OCI-LY1 (cell line): ENCODE measurements at regions not wholly inside any gene's neighbourhood (a gene's known extent, or its start where the extent isn't known, plus 50 kb on each side); places are given as distances from the start of the nearest gene placed in this dataset.

Experiments
- H2AFZ ChIP-seq: fragments of 200-600 bp; sonication (generic), shearing (Covaris generic); 2 replicates; pipeline ENCODE4 v1.6.0; 2014; ENCODE audit warnings: antibody characterized with exemption, mild to moderate bottlenecking, low read length
- H3F3A ChIP-seq: fragments of 200-600 bp; sonication (generic), shearing (Covaris generic); 2 replicates; pipeline ENCODE4 v1.6.0; 2014; ENCODE audit warnings: mild to moderate bottlenecking, antibody characterized with exemption, low read length, moderate library complexity; ENCODE audit not compliant: insufficient read depth
- H3K27ac ChIP-seq: fragments of 200-600 bp; sonication (generic); 2 replicates; pipeline ENCODE4 v1.5.1; 2014; ENCODE audit warnings: low read length, mixed run types, mild to moderate bottlenecking, low read depth; ENCODE audit not compliant: poor library complexity, severe bottlenecking
- H3K27me3 ChIP-seq: fragments of 200-600 bp; sonication (generic); 2 replicates; pipeline ENCODE4 v1.6.0; 2014; ENCODE audit warnings: antibody characterized with exemption, mild to moderate bottlenecking, low read length, moderate library complexity; ENCODE audit not compliant: insufficient read depth
- H3K36me3 ChIP-seq: fragments of 200-600 bp; sonication (generic); 2 replicates; pipeline ENCODE4 v1.6.1; 2014; ENCODE audit warnings: mild to moderate bottlenecking, antibody characterized with exemption, low read length, moderate library complexity, mixed read lengths; ENCODE audit not compliant: insufficient read depth
- H3K4me1 ChIP-seq: fragments of 200-600 bp; sonication (generic); 2 replicates; pipeline ENCODE4 v1.5.1; 2014; ENCODE audit warnings: mild to moderate bottlenecking, low read length, moderate library complexity; ENCODE audit not compliant: insufficient read depth, severe bottlenecking
- H3K4me2 ChIP-seq: fragments of 200-600 bp; sonication (generic), shearing (Covaris generic); 2 replicates; pipeline ENCODE4 v1.6.1; 2014; ENCODE audit warnings: low read length
- H3K4me3 ChIP-seq: fragments of 200-600 bp; sonication (generic); 2 replicates; pipeline ENCODE4 v1.5.1; 2014; ENCODE audit warnings: low read length, low read depth, mild to moderate bottlenecking, mixed read lengths; ENCODE audit not compliant: poor library complexity, severe bottlenecking
- H3K79me2 ChIP-seq: fragments of 200-600 bp; shearing (Covaris generic); 2 replicates; pipeline ENCODE4 v1.6.1; 2016; ENCODE audit warnings: mixed run types, low read length, mixed read lengths; ENCODE audit not compliant: insufficient read depth
- H3K9ac ChIP-seq: fragments of 200-600 bp; sonication (generic), shearing (Covaris generic); 2 replicates; pipeline ENCODE4 v1.6.1; 2014; ENCODE audit warnings: mild to moderate bottlenecking, low read length, mixed read lengths
- H3K9me2 ChIP-seq: fragments of 200-600 bp; sonication (generic), shearing (Covaris generic); 2 replicates; pipeline ENCODE4 v1.6.1; 2014; ENCODE audit warnings: low read depth, mild to moderate bottlenecking, low read length, mixed read lengths
- H3K9me3 ChIP-seq: fragments of 200-600 bp; shearing (Covaris generic); 2 replicates; pipeline ENCODE4 v1.6.1; 2014; ENCODE audit warnings: low read length, mixed read lengths
- H4K20me1 ChIP-seq: fragments of 200-600 bp; sonication (generic), shearing (Covaris generic); 2 replicates; pipeline ENCODE4 v1.6.0; 2016; ENCODE audit warnings: mild to moderate bottlenecking, low read length; ENCODE audit not compliant: insufficient read depth
- CTCF ChIP-seq: fragments of 200-600 bp; sonication (generic), shearing (Covaris generic); IDR thresholded peaks from 2 replicates; pipeline ENCODE4 v1.5.1; 2017; ENCODE audit warnings: mild to moderate bottlenecking, antibody characterized with exemption, low read length, moderate library complexity, mixed read lengths
- EZH2 ChIP-seq: fragments of 200-600 bp; sonication (generic), shearing (Covaris generic); IDR thresholded peaks from 2 replicates; pipeline ENCODE4 v1.8.0; 2017; ENCODE audit warnings: borderline replicate concordance, mixed run types, mild to moderate bottlenecking, antibody characterized with exemption, low read length, moderate library complexity, mixed read lengths

DNA sequence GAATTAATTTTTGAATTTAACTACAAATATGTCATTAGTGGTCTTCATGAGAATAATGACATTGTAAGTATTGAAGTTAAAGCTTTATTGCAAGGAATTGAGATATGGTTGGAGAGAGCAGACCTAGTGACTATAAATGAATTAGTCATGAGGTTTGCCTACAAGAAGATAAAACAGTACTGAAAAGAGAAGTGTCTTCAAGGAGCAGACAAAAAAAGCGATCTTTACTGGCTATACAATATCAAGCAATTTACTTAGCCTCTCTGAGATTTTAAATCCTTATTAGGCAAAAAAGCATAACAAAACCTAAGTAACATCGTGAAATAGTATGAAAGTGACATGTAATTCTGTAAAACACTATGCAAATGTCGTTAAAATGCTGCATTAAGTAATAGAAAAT lies 435.1 kb upstream of the PCDH20 start:
- Histone ChIP-seq H2AFZ (no peak overlapping the region), H3K27me3 (no peaks in the 10 kb centered on the region), H3K79me2 (no peaks in the 10 kb centered on the region), H3K4me1 (no peaks in the 10 kb centered on the region), H3K4me3 (no peak overlapping the region), H3K27ac (no peak overlapping the region), H3K4me2 (no peak overlapping the region), H3F3A (no peaks in the 10 kb centered on the region), H3K9me2 (no peaks in the 10 kb centered on the region), H3K9me3 (no peaks in the 10 kb centered on the region), H3K9ac (no peak overlapping the region), H3K36me3 (no peaks in the 10 kb centered on the region), H4K20me1 (no peaks in the 10 kb centered on the region)
- no peak for TF ChIP-seq EZH2
- TF ChIP-seq CTCF: no peak

DNA sequence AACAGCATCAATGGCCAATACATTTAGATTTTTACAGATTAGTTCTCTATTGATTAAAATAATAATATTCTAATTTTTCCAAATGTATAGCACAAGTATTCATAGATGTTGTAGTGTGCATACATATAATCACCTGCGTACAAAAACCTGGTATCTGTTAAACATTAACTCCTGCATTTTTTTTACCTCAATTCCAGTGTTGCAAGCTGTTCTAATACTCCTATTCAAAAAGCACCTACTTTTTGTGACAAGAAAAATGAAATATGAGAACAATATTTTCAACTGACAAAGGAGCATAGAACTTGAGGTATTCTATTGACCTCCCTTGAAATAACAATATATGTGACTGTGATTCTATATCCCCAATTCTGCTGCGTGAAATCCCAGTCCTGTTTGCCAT lies 422.9 kb upstream of the PCDH20 start:
- H3K4me2 ChIP-seq: no peak overlapping the region
- TF ChIP-seq EZH2 (no peak), CTCF (no peak)
- no peak overlapping the region for H3K27ac ChIP-seq
- no peaks in the 10 kb centered on the region for H3K4me1 ChIP-seq
- H3F3A ChIP-seq: no peaks in the 10 kb centered on the region
- H3K9ac ChIP-seq: no peak overlapping the region
- H4K20me1 ChIP-seq: no peaks in the 10 kb centered on the region
- no peaks in the 10 kb centered on the region for H3K9me3 ChIP-seq
- no peak overlapping the region for H3K4me3 ChIP-seq
- H3K27me3 ChIP-seq: no peaks in the 10 kb centered on the region
- no peaks in the 10 kb centered on the region for H3K9me2 ChIP-seq
- no peaks in the 10 kb centered on the region for H3K79me2 ChIP-seq
- no peak overlapping the region for H2AFZ ChIP-seq
- no peaks in the 10 kb centered on the region for H3K36me3 ChIP-seq

DNA sequence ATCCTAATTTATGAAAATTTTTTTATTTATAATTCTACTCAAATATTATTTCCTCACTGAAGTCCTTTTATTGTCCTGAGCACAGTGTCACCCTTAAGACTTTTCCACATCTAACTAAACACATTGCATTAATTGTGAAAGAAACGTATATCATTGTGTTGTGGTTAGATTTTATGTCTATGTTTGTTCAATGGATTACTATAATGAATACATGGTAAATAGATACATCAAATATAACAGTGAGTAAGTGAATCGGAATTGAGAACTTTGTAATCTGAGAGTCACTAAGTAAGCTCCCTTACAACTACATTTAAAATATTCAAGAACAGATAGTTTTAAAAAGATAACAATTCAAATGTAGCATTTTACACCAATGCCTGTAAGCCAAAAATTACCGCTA lies 417.6 kb upstream of the PCDH20 start:
- H3K4me3 ChIP-seq: no peak overlapping the region
- H3K27me3 ChIP-seq: no peaks in the 10 kb centered on the region
- H3K9me3 ChIP-seq: no peaks in the 10 kb centered on the region
- H3K27ac ChIP-seq: no peak overlapping the region
- no peaks in the 10 kb centered on the region for H3K36me3 ChIP-seq
- no peak for TF ChIP-seq EZH2
- no peak for TF ChIP-seq CTCF
- no peaks in the 10 kb centered on the region for H3F3A ChIP-seq
- H4K20me1 ChIP-seq: no peaks in the 10 kb centered on the region
- H2AFZ ChIP-seq: no peak overlapping the region
- H3K79me2 ChIP-seq: no peaks in the 10 kb centered on the region
- H3K9me2 ChIP-seq: no peaks in the 10 kb centered on the region
- H3K4me1 ChIP-seq: no peaks in the 10 kb centered on the region
- H3K4me2 ChIP-seq: no peak overlapping the region
- H3K9ac ChIP-seq: no peak overlapping the region
